ENCODE measurements at regions not wholly inside any gene's neighbourhood (a gene's known extent, or its start where the extent isn't known, plus 50 kb on each side); places are given as distances from the start of the nearest gene placed in this dataset.

- TF ChIP-seq POLR2A (IDR thresholded peaks at IDR 0.05; ENCODE audit: extremely low read depth, insufficient read length) (no peak), CTCF (IDR thresholded peaks at IDR 0.05; ENCODE audit: low read depth, low read length) (no peak)
Observed at GRCh38 chr6:147768969-147769368, 260.5 kb downstream of the SAMD5 start.
